GM19328 (cell line): ENCODE measurements at regions not wholly inside any gene's neighbourhood (a gene's known extent, or its start where the extent isn't known, plus 50 kb on each side); places are given as distances from the start of the nearest gene placed in this dataset.
"Not testable (repeated sequence)": the region's sequence is repeated elsewhere in the genome, so short reads cannot be mapped to it uniquely, and the experiment has no call there.

Source experiments
- ATAC-seq: cut with Tn5 transposase; IDR thresholded peaks from one replicate; pipeline ENCODE4 v1.9.1; 2021; ENCODE audit warnings: mild to moderate bottlenecking, moderate library complexity; ENCODE audit not compliant: unreplicated experiment

GRCh38 chr5:174504266-174504726 is 220.1 kb upstream of the MSX2 start:
- ATAC-seq = no peak

- ATAC-seq = no peak
Observed at GRCh38 chr5:174505621-174506020, 218.8 kb upstream of the MSX2 start.

- not testable (repeated sequence) for ATAC-seq
Observed at GRCh38 chr5:174510782-174511453, 213.5 kb upstream of the MSX2 start.

DNA sequence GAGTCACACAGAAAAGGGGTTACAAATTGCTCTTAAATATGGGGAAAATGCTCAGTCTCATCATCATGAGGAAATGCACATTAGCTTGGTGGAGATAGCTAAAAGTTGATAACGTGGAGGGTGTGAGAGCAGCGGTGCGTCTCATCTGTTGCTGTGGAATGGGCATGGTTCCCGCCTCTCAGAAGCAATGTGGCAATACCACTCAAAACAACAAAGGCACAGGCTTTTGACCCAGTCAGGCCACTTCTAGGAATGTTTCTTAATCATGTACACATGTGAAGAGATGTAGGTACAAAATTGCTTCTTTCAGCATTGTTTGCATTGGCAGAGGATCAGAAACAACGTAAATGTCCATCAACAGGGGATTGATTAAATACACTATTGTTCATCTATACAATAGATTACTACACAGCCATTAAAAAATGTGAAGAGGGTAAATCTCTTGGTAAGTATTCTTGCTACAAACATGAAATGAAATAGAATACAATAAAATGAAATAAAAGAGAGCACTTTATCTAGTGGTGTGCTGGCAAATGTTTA is 212.6 kb upstream of the MSX2 start:
- ATAC-seq = no peak

DNA sequence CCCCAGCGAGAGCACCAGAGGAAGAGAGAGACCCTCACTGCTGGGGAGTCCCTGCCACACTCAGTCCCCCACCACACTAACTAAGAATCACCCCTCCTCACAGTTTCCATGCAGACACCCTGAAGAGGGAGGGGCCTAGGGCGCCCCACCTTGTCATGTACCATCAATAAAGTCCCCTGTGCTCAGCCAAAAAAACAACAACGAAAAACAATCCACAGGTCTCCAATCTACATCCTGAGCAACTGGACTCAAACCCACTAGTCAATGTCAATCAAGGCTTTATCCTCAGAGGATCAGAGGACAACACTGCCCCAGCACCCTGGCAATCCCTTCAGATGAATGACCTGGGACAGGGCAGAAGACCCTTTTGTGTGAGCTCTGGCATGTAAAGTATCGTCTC is 210.1 kb upstream of the MSX2 start:
- ATAC-seq = no peak

- no peak for ATAC-seq
Observed at GRCh38 chr5:174514983-174515394, 209.4 kb upstream of the MSX2 start.

DNA sequence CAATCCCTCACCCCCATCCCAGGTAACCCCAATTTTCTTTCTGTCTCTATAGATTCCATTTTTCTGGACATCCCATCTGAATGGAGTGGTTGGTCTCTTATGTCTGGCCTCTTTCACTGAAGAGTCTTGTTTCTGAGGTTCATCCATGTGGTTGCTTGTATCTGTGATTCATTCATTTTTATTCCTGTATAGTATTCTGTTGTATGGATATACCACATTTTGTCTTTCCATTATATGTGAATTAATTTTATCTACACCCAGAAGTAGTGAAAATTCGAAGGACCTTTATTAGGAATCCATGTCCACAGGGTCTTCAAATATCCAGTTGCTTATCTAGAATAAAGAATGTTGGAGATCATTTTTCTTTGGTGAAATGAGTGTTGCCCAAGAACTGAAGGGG is 207.6 kb upstream of the MSX2 start:
- no peak for ATAC-seq

DNA sequence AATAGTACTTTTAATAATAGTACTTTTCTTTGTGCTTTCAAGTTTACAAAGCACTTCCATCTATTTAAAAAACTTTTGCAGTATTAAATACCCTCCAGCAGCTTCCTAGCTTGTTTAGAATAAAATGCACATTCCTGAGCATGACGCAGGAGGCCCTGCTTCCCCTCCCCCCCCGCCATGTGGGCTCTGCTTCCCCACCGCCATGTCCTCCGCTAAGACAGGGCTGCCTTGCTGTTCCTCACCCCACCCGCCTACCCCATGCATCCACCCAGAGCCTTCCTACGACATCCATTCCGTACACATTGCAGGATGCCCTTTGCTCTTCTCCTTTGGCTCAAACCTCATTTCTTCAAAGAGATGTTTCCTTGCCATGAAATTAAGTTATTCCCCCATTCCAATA is 205.9 kb upstream of the MSX2 start:
- no peak for ATAC-seq

GRCh38 chr5:174520420-174521396 is 203.7 kb upstream of the MSX2 start:
- no peak for ATAC-seq

DNA sequence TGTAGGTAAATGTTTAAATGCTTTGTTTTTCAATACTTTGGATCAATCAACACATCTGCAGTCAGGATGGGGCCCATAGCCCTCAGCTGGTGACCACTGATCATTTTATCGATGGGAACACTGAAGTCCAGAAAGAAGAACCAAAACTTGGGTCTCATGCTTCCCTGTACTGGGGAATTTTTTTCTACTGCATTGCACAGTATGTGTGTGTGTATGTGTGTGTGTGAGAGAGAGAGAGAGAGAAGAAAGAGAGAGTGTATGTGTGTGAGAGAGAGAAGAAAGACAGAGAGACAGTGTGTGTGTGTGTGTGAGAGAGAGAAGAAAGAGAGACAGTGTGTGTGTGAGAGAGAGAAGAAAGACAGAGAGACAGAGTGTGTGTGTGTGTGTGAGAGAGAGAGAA is 202.9 kb upstream of the MSX2 start:
- ATAC-seq = no peak

DNA sequence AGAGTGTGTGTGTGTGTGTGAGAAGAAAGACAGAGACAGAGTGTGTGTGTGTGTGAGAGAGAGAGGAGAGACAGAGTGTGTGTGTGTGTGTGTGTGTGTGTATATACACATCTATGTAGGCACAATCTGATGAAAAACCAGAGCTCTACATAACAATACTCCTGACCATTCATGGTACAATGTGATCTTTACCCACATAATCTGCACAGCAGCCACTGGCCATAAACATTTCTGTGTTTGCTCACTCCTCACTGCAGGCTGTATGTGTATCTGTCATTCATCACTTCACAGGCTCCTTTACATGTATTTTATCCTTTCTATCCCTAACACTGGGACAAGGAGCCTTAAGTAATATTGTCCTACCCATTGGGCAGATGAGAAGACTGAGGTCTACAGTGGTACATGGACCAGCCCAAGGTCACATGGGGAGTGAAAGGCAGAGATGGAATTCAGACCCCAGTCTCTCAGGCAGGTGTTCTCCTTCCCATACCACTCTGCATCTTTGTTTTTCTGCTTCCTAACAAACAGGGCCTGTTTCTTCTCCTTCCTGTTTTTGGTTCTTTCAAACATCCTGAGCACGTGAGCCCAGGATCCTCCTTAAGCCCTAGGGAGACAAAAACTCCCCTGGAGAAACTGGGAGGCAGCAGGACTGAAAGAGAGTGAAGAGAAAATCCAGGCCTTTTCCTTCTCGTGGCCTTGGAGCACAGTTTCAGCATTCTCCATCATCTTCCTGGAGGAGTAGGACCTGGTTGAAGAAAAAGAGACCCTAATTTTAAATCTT is 201.7 kb upstream of the MSX2 start:
- ATAC-seq = no peak

DNA sequence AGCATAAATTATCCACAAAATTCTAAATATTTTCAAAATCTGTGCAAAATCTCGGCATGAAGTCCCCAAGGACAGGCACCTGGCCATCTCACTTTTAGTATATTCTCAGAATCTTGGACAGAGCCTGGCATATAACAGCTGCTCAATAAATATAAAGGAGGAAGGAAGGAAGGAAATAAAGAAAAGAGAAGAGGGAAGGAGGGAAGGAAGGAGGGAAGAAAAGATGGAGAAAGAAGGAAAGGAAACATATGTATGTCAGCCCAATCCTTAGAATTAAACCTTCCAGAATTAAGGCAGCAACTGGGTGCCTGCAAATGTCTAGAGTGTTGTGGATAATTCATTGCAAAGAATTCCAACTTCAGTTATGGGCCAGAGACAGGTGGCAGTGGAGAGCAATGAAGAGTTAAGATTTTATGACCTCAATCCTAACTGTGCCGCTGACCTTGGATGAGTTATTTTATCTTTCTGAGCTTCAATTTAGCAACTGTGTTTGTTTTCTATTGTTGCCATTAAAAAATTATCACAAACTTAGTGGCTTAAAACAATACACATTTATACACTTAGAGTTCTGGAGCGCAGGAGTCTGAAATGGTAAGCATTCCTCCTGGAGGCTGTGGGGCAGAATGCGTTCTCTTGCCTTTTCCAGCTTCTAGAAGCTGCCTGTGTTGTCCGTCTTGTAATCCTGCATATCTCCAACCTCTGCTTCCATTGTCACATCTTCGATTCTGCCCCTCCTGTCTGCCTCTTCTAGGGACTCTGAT is 200.9 kb upstream of the MSX2 start:
- no peak for ATAC-seq

DNA sequence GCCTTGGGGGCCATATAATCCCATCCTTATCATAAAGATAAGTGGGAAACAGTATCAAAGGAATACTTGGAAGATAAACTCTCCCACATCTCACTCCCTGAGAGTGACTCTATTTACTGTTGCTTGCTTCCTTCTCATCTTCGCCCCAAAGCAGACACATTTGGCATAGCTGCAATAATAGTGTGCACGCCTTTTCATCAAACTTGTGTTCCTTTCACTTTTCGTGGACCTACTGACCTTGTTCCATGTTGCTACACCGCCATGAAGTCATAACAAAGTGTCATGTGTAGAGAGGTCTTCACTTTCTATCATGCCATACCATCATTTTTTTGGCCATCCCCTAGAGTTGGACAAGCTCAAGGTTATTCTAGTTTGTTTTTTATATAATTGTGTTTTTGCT is 200.0 kb upstream of the MSX2 start:
- no peak for ATAC-seq

DNA sequence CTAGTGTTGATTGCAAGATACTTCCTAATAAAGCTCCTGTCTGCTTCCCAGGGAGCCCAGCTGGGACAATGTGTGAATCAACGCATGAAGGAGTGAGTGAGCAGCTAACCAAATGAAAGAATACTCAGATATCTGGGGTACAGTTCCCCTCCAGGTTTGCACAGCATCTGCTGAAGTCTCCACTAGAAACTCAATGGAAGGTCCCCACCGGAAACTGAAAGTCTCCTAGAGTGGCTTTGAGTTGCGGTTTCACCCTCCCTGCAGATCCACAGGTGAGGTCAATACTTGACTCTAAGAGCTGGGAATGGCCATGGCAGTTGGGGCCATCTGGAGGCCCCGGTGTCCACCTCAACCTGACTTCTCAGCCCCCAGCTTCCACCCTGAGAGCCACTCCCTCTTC is 198.2 kb upstream of the MSX2 start:
- ATAC-seq = no peak

DNA sequence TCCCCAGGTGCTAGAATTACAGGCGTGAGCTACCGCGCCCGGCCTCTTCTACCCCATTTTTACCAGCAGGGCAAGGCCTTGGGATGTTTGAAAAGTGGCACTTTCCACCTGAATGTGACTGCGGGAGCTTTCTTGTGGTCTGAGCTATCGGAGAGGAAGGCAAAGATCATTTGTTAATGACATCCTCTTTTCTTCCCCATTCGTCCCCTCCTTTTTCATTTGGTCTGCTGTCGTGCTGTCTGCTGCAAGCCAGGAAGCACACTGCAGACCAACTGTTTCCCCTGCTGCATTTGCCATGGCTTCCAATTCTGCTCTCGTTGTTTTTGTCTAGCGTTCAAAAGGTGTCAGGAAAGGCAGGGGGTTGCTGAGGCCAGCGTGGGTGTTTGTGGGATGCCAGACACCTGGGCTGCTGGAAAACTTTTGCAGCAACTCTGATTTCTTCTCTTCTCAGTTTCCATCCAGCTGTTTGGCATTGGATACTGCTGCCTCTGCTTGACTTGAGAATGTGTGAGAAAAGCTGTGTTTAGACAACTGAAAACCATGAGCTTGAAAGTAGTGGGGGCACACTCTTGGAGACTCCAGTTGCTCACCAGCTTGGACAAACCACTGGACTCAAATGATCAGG is 196.4 kb upstream of the MSX2 start:
- ATAC-seq = no peak

DNA sequence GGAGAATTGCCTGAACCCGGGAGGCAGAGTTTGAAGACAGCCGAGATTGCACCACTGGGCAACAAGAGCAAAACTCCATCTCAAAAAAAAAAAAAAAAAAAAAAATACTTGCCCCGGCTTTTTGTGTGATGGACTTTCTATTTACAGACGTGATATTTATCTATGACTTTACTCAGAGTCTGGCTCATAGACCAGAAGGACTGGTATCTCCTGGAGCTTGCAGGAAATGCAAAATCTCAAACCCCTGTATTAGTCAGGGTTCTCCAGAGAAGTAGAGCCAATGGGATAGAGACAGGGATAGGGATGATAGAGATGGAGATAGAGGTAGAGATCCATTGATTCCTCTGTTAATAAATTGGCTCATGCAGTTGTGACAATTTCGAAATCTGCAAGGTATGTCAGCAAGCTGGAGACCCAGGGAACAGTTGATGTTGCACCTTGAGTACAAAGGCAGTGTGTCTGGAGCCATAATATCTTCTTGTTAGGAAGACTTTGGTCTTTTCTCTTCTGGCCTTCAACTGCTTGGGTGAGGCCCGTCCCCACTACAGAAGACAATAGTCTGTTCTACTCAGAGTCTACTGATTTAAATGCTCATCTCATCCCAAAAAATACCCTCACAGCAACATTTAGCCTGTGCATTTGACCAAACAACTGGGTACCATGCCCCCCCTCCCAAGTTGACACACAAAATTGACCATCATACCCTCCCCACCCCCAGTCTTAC is 195.4 kb upstream of the MSX2 start:
- no peak for ATAC-seq

DNA sequence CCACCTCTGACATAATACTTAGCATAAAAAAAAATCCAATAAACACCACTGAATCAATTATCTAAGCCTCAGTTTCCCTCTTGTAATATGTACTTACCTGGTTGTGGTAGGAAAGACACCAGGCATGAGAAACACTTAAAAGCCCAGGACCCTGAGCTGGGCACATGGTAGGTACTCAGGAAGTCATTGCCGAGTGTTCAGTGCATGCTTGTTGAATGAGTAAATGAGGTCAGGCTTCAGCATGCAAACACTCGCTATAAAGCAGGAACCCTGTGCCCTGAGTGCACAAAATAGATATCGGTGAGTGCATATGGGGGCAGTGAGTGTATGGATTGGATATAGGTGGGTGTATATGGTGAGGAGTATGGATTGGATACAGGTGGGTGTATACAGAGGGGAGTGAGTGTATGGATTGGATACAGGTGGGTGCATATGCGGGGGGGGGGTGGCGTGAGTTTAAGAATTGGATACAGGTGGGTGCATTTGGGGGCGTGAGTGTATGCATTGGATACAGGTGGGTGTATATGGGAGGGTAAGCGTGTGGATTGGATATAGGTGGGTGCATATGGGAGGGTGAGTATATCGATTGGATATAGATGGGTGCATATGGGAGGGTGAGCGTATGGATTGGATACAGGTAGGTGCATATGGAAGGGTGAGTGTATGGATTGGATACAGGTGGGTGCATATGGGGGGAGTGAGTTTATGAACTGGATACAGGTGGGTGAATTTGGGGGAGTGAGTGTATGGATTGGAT is 194.3 kb upstream of the MSX2 start:
- ATAC-seq = no peak

- ATAC-seq = no peak
Observed at GRCh38 chr5:174531782-174532191, 192.6 kb upstream of the MSX2 start.
